ENCODE measurements at regions not wholly inside any gene's neighbourhood (a gene's known extent, or its start where the extent isn't known, plus 50 kb on each side); places are given as distances from the start of the nearest gene placed in this dataset.

DNA sequence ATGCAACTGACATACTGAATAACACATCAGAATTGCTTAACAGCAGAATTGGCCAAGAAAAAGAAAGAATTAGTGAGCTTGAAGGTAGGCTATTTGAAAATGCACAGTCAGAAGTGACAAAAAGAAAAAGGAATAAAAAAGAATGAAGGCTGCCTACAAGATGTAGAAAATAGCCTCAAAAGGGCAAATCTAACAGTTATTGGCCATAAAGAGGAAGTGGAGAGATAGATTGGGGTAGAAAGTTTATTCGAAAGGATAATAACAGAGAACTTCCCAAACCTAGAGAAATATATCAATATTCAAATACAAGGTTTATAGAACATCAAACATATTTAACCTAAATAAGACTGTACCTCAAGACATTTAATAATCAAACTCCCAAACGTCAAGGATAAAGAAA, 67.5 kb downstream of the ATP6V1G3 start:
- DNase-seq: no peak

DNA sequence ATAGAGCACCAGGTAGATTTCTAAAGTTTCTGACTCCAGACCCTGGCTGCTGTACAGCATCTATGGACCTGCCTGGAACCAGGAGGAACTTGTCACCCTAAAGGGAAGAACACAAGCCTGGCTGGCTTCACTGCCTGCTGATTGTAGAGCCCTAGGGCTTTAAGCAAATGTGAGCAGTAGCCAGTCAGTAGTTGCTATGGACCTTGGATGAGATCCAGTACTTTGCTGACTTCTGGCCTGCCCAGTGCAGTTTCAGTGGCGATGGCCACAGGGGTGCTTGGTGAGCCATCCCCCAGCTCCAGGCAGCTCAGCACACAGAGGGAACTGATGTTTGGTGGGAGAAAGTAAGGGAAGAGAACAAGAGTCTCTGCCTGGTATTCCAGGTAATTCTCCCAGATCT, 68.4 kb downstream of the ATP6V1G3 start:
- no peak for DNase-seq

GRCh38 chr1:198467907-198468306, 72.6 kb downstream of the ATP6V1G3 start:
- DNase-seq: no peak

DNA sequence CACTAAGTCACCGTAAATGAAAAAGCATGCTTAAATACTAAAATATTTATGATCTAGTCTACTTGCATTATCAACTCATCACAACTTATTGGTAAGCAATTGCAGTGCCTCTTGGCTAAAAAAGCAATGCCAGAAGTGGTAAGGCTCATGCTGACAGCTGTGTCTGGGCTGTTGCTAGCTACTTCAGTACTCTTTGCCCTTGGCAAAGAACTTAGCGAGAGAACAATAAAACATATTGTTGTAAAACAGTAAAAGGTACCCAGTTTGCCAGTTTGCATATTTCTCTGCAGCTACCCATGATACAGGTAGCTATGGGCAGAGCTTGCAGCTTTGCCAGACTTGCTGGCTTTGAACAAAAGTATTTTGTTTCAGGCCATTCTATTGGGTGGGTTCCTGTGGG, 73.1 kb downstream of the ATP6V1G3 start:
- DNase-seq: no peak

- peak; percentile 28 for DNase-seq
These were observed 75.0 kb downstream of the ATP6V1G3 start for GRCh38 chr1:198465201-198466144.

- no peak for DNase-seq
These were observed 76.8 kb downstream of the ATP6V1G3 start for GRCh38 chr1:198463709-198464108.

DNA sequence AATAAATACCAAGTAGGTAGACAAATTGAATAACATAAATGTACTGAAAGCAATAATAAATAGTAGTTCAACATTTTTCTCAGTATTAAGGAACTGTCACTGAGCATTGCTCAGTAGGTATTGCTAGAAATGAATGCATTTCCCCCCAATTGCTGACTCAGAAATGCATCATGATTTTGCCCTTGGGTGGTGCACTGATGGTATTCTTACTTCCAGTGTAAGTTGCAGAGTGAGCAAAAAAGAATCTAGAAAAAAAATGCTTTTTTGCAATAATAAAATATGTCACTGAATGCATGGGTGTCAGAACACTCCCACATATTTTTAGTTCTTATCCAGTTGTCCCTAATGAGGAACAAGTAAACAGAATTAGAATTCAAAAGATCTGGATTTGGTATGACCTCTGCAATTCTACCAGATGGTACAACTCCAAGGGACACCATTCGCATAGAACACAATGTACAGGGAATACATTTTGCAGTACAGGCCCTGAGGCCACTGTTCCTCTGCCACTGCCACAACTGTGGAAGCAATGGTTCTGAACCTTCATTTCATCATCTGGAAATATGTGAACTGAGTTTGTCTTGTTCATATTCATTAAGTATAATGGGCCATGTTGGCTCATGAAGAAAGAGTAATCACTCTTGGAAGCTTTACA, 78.0 kb downstream of the ATP6V1G3 start:
- peak; percentile 76 for DNase-seq

- DNase-seq: no peak
These were observed 84.5 kb downstream of the ATP6V1G3 start for GRCh38 chr1:198455966-198456365.

DNA sequence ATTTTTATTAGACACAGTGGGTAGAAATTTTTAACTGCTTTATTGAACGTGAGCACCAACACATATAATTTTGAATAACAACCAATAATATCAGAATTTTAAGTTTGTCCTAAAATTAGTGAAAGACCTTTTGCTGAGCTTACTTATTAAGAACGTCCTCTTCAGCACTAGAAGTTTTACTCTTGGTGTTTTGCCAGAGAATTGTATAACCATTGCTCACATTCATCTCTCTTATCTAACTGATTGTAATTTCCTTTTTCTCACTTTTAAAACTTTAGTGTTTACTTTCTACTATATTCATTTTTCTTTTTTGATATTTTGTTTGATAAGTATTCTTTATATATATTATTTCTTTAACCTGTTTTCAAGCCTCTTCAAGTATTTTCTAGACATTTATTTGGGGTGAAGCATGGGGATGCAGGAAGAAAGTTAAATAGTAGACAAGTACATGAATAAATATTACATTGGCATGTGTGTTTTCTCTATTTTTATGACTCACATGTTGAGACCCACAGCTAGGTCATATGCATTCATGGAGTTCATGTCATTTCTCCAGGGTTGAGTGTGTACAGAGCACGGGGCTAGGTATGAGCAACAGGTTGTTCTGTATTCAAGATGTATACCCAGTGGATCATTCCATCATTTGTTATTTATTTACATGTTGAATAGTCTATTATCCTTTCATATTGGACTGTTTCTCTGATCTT, 90.6 kb downstream of the ATP6V1G3 start:
- DNase-seq: peak; percentile 78

GRCh38 chr1:198449261-198449660, 91.2 kb downstream of the ATP6V1G3 start:
- DNase-seq: peak; percentile 45

GRCh38 chr1:198447468-198447867, 93.0 kb downstream of the ATP6V1G3 start:
- DNase-seq: no peak

DNA sequence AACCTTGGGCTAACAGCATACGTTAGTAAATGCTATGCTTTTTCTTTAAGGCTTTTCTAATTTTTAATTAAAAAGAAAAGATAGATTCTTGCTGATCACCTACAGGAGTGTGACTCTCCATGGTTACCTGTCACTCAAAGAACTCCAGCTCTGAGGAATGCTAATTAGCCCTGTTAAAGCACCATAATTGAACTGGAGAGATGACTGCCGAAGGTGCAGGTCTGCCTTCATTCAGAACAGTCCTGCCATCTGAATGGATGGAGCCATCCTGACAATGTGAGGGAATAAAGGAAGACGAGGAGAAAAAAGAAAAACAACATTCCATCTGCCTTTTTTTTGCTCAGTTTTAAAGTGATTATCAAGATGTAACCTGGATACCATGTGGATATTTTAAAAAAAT, 94.6 kb downstream of the ATP6V1G3 start:
- DNase-seq: no peak

DNA sequence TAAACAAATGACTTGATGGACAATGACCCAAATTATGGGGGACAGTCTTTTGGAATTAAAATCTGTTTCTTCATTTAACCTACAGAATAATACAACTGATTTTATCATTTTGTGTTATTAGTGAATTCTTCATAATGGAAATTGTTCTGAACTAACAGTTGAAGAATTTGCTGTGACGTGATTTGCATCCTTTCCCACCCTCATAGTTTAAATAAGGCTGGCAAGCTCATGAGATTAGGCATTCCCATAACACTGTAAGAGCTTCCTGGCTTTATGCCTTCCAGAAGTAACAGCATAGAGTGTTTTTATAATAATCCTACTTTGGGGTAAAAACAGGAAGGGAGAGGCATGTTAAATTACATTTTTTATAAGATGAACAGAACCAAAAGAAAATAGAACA, 95.7 kb downstream of the ATP6V1G3 start:
- peak; percentile 70 for DNase-seq

GRCh38 chr1:198443365-198444233, 96.9 kb downstream of the ATP6V1G3 start:
- peak; percentile 92 for DNase-seq

- no peak for DNase-seq
These were observed 99.6 kb downstream of the ATP6V1G3 start for GRCh38 chr1:198440842-198441241.

- peak; percentile 43 for DNase-seq
These were observed 103.1 kb downstream of the ATP6V1G3 start for GRCh38 chr1:198437332-198437731.

DNA sequence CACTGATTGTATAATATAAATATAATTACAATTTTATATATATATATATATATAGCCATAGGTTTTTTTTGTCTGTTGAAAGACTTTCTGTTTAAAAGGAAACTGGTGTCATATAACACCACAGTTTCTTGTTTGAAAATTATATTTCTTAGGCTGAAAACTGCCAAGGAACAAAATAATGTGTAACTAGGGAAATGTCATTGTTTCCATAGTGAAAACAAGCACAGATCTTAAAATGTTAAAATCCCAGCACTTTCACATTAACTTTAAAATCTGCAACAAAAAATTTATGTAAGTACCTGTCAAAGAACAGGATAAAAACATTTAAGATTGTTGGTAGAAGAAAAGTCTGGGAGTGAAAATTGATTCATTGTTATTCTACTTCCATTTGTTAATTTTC, 104.2 kb downstream of the ATP6V1G3 start:
- DNase-seq: no peak

- no peak for DNase-seq
These were observed 105.4 kb downstream of the ATP6V1G3 start for GRCh38 chr1:198435056-198435455.

GRCh38 chr1:198424441-198424840, 116.0 kb downstream of the ATP6V1G3 start:
- no peak for DNase-seq

DNA sequence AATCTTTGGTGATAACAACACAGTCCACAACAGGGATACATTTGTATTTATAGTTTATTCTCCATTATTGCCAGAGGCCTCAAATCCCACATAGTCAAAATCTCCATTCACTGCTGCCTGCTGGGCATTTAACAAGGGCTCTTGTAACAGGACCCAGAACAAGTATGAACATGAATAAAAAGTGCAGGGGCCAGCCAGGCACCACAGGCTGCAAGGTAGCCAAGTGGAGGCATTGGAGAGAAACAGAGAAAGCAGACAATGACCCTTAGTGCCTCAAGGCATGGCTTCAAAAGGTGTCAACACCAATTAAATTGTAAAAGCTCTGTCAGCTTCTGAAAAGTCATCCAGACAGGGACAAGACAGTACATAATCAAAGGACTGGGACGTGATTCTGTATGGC, 116.8 kb downstream of the ATP6V1G3 start:
- DNase-seq: no peak

GRCh38 chr1:198417039-198417438, 123.4 kb downstream of the ATP6V1G3 start:
- DNase-seq: no peak

DNA sequence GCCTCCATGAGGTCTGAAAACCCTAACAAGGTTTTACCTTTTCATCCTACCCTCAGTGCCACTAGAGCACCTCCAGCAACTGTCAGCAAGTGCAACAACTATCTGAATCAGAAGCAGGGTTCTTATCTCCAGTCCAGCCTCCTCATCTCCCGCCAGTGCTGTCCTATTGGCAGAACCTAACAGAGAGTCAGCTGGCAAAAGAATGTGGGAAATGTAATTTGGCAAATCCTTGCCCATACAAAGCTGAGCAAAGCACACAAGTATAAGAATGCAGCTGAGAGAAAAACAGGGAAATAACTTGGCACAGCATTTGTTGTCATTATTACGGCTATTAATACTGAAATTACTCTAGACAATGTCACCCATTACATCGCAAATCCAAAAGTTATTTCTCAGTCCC, 124.2 kb downstream of the ATP6V1G3 start:
- peak; percentile 72 for DNase-seq

DNA sequence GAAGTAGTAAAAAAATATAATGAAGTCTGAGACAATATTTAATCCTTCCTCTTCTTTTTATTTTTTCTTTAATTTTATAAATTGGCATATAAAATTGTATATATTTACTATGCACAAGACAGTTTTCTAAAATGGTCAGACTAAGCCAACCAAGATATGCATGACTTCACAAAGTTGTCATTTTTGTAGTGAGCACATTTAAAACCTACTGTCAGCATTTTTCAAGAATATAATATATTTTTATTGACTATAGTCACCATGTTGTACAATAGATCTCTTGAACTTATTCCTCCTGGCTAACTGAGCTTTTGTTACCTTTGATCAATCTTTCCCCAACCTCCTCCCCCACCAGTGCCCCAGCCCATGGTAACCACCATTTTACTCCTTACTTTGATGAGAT, 129.2 kb downstream of the ATP6V1G3 start:
- no peak for DNase-seq

All from NCI-H226 (cell line).